ENCODE measurements at regions not wholly inside any gene's neighbourhood (a gene's known extent, or its start where the extent isn't known, plus 50 kb on each side); places are given as distances from the start of the nearest gene placed in this dataset.

- no peak for DNase-seq
Observed at GRCh38 chr2:57981083-57981768, 65.4 kb upstream of the VRK2 start.

- no peak for DNase-seq
Observed at GRCh38 chr2:57987835-57988573, 58.6 kb upstream of the VRK2 start.

- DNase-seq: no peak
Observed at GRCh38 chr2:57990118-57990725, 56.4 kb upstream of the VRK2 start.
